GM12874 (cell line): ENCODE measurements at regions not wholly inside any gene's neighbourhood (a gene's known extent, or its start where the extent isn't known, plus 50 kb on each side); places are given as distances from the start of the nearest gene placed in this dataset.

Source experiments
- CTCF ChIP-seq: IDR thresholded peaks from 2 replicates; pipeline ENCODE4 v1.5.1; 2011; ENCODE audit warnings: low read depth, mild to moderate bottlenecking, control low read depth, low read length, moderate library complexity; ENCODE audit not compliant: insufficient read depth

- TF ChIP-seq CTCF: no peak
Measured at GRCh38 chr9:29456940-29457339, 1883.7 kb upstream of the C9orf72 start.

GRCh38 chr9:29475471-29475870 lies 1902.2 kb upstream of the C9orf72 start:
- TF ChIP-seq CTCF: no peak

DNA sequence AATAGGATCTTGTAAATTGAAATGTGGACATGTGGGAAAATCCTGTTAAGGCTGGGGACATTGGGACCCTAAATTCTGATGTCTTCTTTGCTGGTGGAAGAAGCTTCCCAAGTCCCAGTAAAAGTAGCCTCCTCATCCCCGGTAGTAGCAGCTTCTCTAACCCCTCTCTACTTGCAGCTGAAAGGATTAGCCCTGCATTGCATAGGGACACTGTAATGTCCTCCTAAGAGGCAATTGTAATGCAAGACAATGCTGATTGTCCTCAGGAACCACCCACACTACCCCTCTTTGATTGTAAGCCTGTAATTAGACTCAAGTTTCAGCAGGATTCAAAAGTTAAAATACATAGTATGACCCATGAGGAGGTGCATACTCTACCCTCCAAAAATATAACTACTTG lies 1938.4 kb upstream of the C9orf72 start:
- TF ChIP-seq CTCF: no peak

- TF ChIP-seq CTCF: no peak
Measured at GRCh38 chr9:29514336-29514735, 1941.1 kb upstream of the C9orf72 start.

GRCh38 chr9:29514862-29515261 lies 1941.6 kb upstream of the C9orf72 start:
- TF ChIP-seq CTCF: no peak

- no peak for TF ChIP-seq CTCF
Measured at GRCh38 chr9:29548436-29548835, 1975.2 kb upstream of the C9orf72 start.

GRCh38 chr9:29555502-29555901 lies 1982.2 kb upstream of the C9orf72 start:
- TF ChIP-seq CTCF: no peak

- TF ChIP-seq CTCF: no peak
Measured at GRCh38 chr9:29556317-29556716, 1983.0 kb upstream of the C9orf72 start.
